K562 (cell line): ENCODE measurements at regions not wholly inside any gene's neighbourhood (a gene's known extent, or its start where the extent isn't known, plus 50 kb on each side); places are given as distances from the start of the nearest gene placed in this dataset.

ENCODE experiments used
- ATAC-seq: fragments of 200-7000 bp; cut with Tn5 transposase; 3 replicates; pipeline ENCODE4 v1.9.1; 2020; ENCODE audit warnings: moderate library complexity
- BruUV-seq: library from RNA; stranded (reverse); fragments of 400-500 nt; replicated peaks from 2 replicates; lab custom pipeline; 2021; lab: Mats Ljungman, UMichigan
- CTCF ChIA-PET: fragments of 300-600 bp; formaldehyde crosslinking; extraction: SDS; loops from one replicate; lab custom pipeline; 2021; ENCODE audit warnings: low intra/inter-chr PET ratio; lab: Yijun Ruan, JAX
- POLR2A ChIA-PET: fragments of 300-600, 350-650 bp; sonication (Branson Sonifier 250); formaldehyde crosslinking; extraction: SDS; loops from one replicate; lab custom pipeline; 2021; ENCODE audit warnings: antibody characterized with exemption, inconsistent platforms; lab: Yijun Ruan, JAX
- DNase-seq, 4 experiments: peaks; one replicate each; pipeline versions ENCODE4 v3.0.0 to v3.0.0-alpha.2; 2011 to 2018; ENCODE audit warnings: low spot score in 3 of 4, mixed read lengths in 3 of 4; ENCODE audit errors: extremely low read depth in 1 of 4
- FAIRE-seq: peaks from 2 replicates; lab custom pipeline; 2011; peaks lifted over from hg19 to GRCh38; lab: Jason Lieb, UNC
- H2AFZ ChIP-seq: 2 replicates; pipeline ENCODE4 v1.6.0; 2011; ENCODE audit warnings: low read depth, low read length, control low read depth, inconsistent platforms
- H3K27ac ChIP-seq: fragments of 200-600 bp; 3 replicates; pipeline ENCODE4 v1.8.0; 2011; ENCODE audit warnings: low read depth, mild to moderate bottlenecking, control low read depth, inconsistent platforms, low read length, moderate library complexity, mixed read lengths; ENCODE audit errors: extremely low read depth
- H3K27me3 ChIP-seq, 2 experiments: fragments of 300-600 bp in 1 of 2; 2 replicates in 1 of 2; 3 replicates in 1 of 2; pipeline versions ENCODE4 v1.6.0 to v1.8.0; 2011; ENCODE audit warnings: inconsistent platforms in 2 of 2, low read length in 2 of 2, mild to moderate bottlenecking in 1 of 2, mixed read lengths in 1 of 2, moderate library complexity in 1 of 2; ENCODE audit not compliant: control insufficient read depth in 2 of 2, insufficient read depth in 2 of 2
- H3K36me3 ChIP-seq: fragments of 300-600 bp; 3 replicates; pipeline ENCODE4 v1.8.0; 2011; ENCODE audit warnings: mild to moderate bottlenecking, low read length, inconsistent platforms; ENCODE audit not compliant: control insufficient read depth, insufficient read depth
- H3K4me1 ChIP-seq, 2 experiments: fragments of 200-600 bp in 1 of 2; replicated peaks in 1 of 2; 2 replicates in 1 of 2; 3 replicates in 1 of 2; pipeline versions ENCODE4 v1.5.1 to v1.8.0; 2011; ENCODE audit warnings: inconsistent platforms in 2 of 2, low read length in 2 of 2, mild to moderate bottlenecking in 1 of 2, mixed read lengths in 1 of 2, moderate library complexity in 1 of 2; ENCODE audit not compliant: control insufficient read depth in 2 of 2, insufficient read depth in 2 of 2
- H3K4me2 ChIP-seq: 2 replicates; pipeline ENCODE4 v1.6.1; 2011; ENCODE audit warnings: low read length, control low read depth, inconsistent platforms, mixed read lengths; ENCODE audit not compliant: insufficient read depth
- H3K4me3 ChIP-seq: fragments of 200-600 bp; sonication (generic), shearing (Covaris generic); 2 replicates; pipeline ENCODE4 v1.5.1; 2016; ENCODE audit warnings: control low read depth, inconsistent platforms
- H3K79me2 ChIP-seq: fragments of 200-600 bp; 3 replicates; pipeline ENCODE4 v1.8.0; 2011; ENCODE audit warnings: low read length, inconsistent platforms; ENCODE audit not compliant: control insufficient read depth, insufficient read depth
- H3K9ac ChIP-seq, 2 experiments: 2 replicates each; pipeline versions ENCODE4 v1.6.0 to v1.6.1; 2011; ENCODE audit warnings: low read depth in 2 of 2, low read length in 2 of 2, control low read depth in 1 of 2, inconsistent platforms in 1 of 2, mild to moderate bottlenecking in 1 of 2, mixed read lengths in 1 of 2; ENCODE audit not compliant: insufficient read depth in 1 of 2
- H3K9me1 ChIP-seq: one replicate; pipeline ENCODE4 v1.6.0; 2011; ENCODE audit warnings: inconsistent platforms, mild to moderate bottlenecking, low read length, moderate library complexity; ENCODE audit not compliant: control insufficient read depth, insufficient read depth
- H3K9me3 ChIP-seq: replicated peaks from 2 replicates; pipeline ENCODE4 v1.5.1; 2011; ENCODE audit warnings: low read depth, low read length, inconsistent platforms; ENCODE audit not compliant: control insufficient read depth, insufficient read depth
- H4K20me1 ChIP-seq: replicated peaks from 2 replicates; pipeline ENCODE4 v1.6.1; 2011; ENCODE audit warnings: low read length, inconsistent platforms, mixed read lengths; ENCODE audit not compliant: control insufficient read depth, insufficient read depth
- EP300 ChIP-seq: IDR thresholded peaks from 2 replicates; pipeline ENCODE4 v1.6.1; 2012; ENCODE audit warnings: low read length, improper control_type of control experiment
- FOXA3 ChIP-seq, 2 experiments: fragments of 450-650 bp in 1 of 2; sonication (generic) in 1 of 2; formaldehyde crosslinking; IDR thresholded peaks in 1 of 2; conservative IDR thresholded peaks in 1 of 2; 2 replicates each; pipeline versions ENCODE4 v1.4.0 to v1.8.0; 2020 to 2022; ENCODE audit warnings: mild to moderate bottlenecking in 2 of 2, missing genetic modification reagents in 1 of 2
- SMARCB1 ChIP-seq: IDR thresholded peaks from 2 replicates; pipeline ENCODE4 v1.6.1; 2011; ENCODE audit warnings: improper control_type of control experiment, low read depth; ENCODE audit not compliant: insufficient read length
- TCF3 ChIP-seq: sonication (generic); formaldehyde crosslinking; IDR thresholded peaks from 2 replicates; pipeline ENCODE4 v1.4.0; 2020; ENCODE audit warnings: mild to moderate bottlenecking, missing genetic modification reagents
- TEAD2 ChIP-seq: fragments of 450-650 bp; IDR thresholded peaks from 2 replicates; pipeline ENCODE4 v1.6.1; 2016; ENCODE audit warnings: missing genetic modification characterization, control low read depth, missing compliant biosample characterization
- THAP7 ChIP-seq: fragments of 250-450 bp; sonication (Bioruptor Pico); IDR thresholded peaks from 2 replicates; pipeline ENCODE4 v1.5.0; 2021
- ZFP36 ChIP-seq: fragments of 150-350 bp; IDR thresholded peaks from 2 replicates; pipeline ENCODE4 v1.6.1; 2018; ENCODE audit warnings: low read length, low read depth; ENCODE audit not compliant: partially characterized antibody
- ZNF197 ChIP-seq: fragments of 200-800 bp; sonication (Bioruptor generic); IDR thresholded peaks from 2 replicates; pipeline ENCODE4 v1.6.1; 2016; ENCODE audit warnings: low read depth, missing genetic modification characterization, missing compliant biosample characterization
- WGBS: fragments of 100-300 bp; shearing (Covaris generic); methylation state at CpG from one replicate; pipeline ENCODE4 v1.1.6; 2016; ENCODE audit warnings: low coverage, mixed read lengths; ENCODE audit not compliant: insufficient coverage; ENCODE audit errors: missing lambda C conversion rate; 5-methylcytosine and 5-hydroxymethylcytosine counted together
- in situ Hi-C: fragments of 300-500 bp; cut with MboI; formaldehyde crosslinking; loops from 4 replicates; pipeline ENCODE4 v1.15.0; 2018; ENCODE audit warnings: inconsistent platforms, mixed read lengths
- intact Hi-C: fragments of 100-400 bp; cut with micrococcal nuclease; formaldehyde crosslinking; loops from 2 replicates; pipeline ENCODE4 v1.14.2; 2022
- TF ChIP-seq, protein P1 (sequence below): fragments of 200-600 bp; sonication (generic); IDR thresholded peaks from one replicate; pipeline ENCODE4 v1.6.1; 2012; ENCODE audit warnings: mild to moderate bottlenecking, low read depth, low read length, inconsistent platforms

DNA sequence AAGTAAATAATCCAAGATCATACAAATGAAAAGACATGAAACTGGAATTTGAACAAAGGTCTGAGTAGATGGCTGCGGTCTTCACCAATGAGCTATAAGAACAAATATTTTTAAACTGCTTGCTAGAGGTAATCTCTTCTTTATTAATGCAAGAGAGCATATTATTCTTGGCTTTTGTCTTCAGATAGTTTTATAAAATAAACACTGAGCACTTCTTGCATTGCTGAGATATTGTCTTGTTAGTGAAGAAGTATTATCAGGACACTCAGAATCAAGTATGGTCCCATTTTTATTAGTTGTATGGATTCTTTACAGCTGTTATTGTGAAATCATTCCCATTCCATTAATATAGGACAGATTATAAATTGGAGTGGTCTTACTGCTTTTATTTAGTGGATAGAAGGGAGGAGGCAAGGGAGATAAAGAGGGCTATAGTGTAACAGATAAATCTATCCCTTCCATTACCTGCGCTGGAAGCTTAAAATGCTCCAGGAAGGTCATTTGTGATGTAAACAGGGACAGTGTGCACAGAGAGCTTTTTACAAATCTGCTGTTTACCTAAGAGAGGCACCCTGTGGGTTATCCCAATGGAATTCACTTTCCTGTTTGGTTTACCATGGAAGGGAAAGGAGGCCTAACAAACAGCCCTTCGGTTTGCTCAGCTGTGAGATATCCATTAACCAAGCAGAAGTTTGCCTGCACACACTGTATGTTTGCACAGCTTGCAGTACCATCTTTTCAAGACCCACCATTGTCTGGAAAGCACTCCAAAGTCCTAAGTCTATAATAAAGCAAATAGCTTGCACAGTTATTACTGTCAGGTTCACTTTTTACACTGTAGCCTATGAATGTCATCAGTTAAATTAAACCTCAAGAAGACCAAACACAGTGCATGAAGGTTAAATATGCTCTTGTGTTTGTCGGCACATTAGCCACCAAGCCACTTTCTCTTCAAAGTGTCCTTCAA lies 347.7 kb upstream of the TGFBR2 start:
- no peak for DNase-seq
- Histone ChIP-seq H3K27ac (no peak overlapping the region), H3K36me3 (no peaks in the 10 kb centered on the region), H2AFZ (no peak overlapping the region), H3K9me1 (no peaks in the 10 kb centered on the region), H3K9me3 (no peaks in the 10 kb centered on the region), H3K9ac (no peak overlapping the region), H4K20me1 (no peaks in the 10 kb centered on the region), H3K4me2 (no peak overlapping the region), H3K4me1 (no peaks in the 10 kb centered on the region), H3K4me3 (no peak overlapping the region), H3K79me2 (no peaks in the 10 kb centered on the region), H3K27me3 (no peaks in the 10 kb centered on the region)
- in situ Hi-C loops: no loop called here
- ATAC-seq: no peak
- ChIA-PET POLR2A (interaction anchor here (0.6 kb wide), 1 partner anchor 13 kb away, joined by 4 read pairs; no protein-coding TSS in a partner anchor), CTCF (no interaction called here)
- no TSS peak for BruUV-seq
- FAIRE-seq: no peak
- intact Hi-C loops: no loop called here
- under 1% methylated on average over 4 of the region's 4 CpGs for WGBS
- no peak for TF ChIP-seq FOXA3 (CRISPR knock-in tag; conservative IDR thresholded peaks at IDR 0.05 in 1 of 2, IDR thresholded peaks at IDR 0.05 in 1 of 2)
- TF ChIP-seq TCF3: no peak
- TF ChIP-seq, protein P1, sequence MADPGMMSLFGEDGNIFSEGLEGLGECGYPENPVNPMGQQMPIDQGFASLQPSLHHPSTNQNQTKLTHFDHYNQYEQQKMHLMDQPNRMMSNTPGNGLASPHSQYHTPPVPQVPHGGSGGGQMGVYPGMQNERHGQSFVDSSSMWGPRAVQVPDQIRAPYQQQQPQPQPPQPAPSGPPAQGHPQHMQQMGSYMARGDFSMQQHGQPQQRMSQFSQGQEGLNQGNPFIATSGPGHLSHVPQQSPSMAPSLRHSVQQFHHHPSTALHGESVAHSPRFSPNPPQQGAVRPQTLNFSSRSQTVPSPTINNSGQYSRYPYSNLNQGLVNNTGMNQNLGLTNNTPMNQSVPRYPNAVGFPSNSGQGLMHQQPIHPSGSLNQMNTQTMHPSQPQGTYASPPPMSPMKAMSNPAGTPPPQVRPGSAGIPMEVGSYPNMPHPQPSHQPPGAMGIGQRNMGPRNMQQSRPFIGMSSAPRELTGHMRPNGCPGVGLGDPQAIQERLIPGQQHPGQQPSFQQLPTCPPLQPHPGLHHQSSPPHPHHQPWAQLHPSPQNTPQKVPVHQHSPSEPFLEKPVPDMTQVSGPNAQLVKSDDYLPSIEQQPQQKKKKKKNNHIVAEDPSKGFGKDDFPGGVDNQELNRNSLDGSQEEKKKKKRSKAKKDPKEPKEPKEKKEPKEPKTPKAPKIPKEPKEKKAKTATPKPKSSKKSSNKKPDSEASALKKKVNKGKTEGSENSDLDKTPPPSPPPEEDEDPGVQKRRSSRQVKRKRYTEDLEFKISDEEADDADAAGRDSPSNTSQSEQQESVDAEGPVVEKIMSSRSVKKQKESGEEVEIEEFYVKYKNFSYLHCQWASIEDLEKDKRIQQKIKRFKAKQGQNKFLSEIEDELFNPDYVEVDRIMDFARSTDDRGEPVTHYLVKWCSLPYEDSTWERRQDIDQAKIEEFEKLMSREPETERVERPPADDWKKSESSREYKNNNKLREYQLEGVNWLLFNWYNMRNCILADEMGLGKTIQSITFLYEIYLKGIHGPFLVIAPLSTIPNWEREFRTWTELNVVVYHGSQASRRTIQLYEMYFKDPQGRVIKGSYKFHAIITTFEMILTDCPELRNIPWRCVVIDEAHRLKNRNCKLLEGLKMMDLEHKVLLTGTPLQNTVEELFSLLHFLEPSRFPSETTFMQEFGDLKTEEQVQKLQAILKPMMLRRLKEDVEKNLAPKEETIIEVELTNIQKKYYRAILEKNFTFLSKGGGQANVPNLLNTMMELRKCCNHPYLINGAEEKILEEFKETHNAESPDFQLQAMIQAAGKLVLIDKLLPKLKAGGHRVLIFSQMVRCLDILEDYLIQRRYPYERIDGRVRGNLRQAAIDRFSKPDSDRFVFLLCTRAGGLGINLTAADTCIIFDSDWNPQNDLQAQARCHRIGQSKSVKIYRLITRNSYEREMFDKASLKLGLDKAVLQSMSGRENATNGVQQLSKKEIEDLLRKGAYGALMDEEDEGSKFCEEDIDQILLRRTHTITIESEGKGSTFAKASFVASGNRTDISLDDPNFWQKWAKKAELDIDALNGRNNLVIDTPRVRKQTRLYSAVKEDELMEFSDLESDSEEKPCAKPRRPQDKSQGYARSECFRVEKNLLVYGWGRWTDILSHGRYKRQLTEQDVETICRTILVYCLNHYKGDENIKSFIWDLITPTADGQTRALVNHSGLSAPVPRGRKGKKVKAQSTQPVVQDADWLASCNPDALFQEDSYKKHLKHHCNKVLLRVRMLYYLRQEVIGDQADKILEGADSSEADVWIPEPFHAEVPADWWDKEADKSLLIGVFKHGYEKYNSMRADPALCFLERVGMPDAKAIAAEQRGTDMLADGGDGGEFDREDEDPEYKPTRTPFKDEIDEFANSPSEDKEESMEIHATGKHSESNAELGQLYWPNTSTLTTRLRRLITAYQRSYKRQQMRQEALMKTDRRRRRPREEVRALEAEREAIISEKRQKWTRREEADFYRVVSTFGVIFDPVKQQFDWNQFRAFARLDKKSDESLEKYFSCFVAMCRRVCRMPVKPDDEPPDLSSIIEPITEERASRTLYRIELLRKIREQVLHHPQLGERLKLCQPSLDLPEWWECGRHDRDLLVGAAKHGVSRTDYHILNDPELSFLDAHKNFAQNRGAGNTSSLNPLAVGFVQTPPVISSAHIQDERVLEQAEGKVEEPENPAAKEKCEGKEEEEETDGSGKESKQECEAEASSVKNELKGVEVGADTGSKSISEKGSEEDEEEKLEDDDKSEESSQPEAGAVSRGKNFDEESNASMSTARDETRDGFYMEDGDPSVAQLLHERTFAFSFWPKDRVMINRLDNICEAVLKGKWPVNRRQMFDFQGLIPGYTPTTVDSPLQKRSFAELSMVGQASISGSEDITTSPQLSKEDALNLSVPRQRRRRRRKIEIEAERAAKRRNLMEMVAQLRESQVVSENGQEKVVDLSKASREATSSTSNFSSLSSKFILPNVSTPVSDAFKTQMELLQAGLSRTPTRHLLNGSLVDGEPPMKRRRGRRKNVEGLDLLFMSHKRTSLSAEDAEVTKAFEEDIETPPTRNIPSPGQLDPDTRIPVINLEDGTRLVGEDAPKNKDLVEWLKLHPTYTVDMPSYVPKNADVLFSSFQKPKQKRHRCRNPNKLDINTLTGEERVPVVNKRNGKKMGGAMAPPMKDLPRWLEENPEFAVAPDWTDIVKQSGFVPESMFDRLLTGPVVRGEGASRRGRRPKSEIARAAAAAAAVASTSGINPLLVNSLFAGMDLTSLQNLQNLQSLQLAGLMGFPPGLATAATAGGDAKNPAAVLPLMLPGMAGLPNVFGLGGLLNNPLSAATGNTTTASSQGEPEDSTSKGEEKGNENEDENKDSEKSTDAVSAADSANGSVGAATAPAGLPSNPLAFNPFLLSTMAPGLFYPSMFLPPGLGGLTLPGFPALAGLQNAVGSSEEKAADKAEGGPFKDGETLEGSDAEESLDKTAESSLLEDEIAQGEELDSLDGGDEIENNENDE: no peak
- no peak for TF ChIP-seq TEAD2 (tag)
- TF ChIP-seq ZFP36: no peak
- TF ChIP-seq THAP7 (CRISPR knock-in tag): no peak
- no peak for TF ChIP-seq ZNF197
- no peak for TF ChIP-seq SMARCB1
- TF ChIP-seq EP300: no peak
